Neuronal stem cell (in vitro differentiated cells): ENCODE measurements at regions not wholly inside any gene's neighbourhood (a gene's known extent, or its start where the extent isn't known, plus 50 kb on each side); places are given as distances from the start of the nearest gene placed in this dataset.
A peak's percentile ranks its signal among the peaks of the same experiment; 100 is the strongest.

Experiments used
- DNase-seq: peaks from one replicate; pipeline ENCODE4 v3.0.0-alpha.2; 2013; ENCODE audit warnings: low spot score
- H2AFZ ChIP-seq: one replicate; pipeline ENCODE4 v1.6.1; 2013; ENCODE audit warnings: mild to moderate bottlenecking, low read length, inconsistent platforms
- H2AK5ac ChIP-seq: 2 replicates; pipeline ENCODE4 v1.6.1; 2013; ENCODE audit warnings: low read depth, mild to moderate bottlenecking, inconsistent platforms, low read length, moderate library complexity, mixed read lengths
- H2BK120ac ChIP-seq: 2 replicates; pipeline ENCODE4 v1.6.1; 2013; ENCODE audit warnings: low read depth, mild to moderate bottlenecking, inconsistent platforms, low read length, moderate library complexity, mixed read lengths
- H2BK12ac ChIP-seq: one replicate; pipeline ENCODE4 v1.6.1; 2013; ENCODE audit warnings: low read length, inconsistent platforms
- H2BK15ac ChIP-seq: 2 replicates; pipeline ENCODE4 v1.6.1; 2013; ENCODE audit warnings: mild to moderate bottlenecking, low read length, inconsistent platforms, mixed read lengths
- H2BK5ac ChIP-seq: one replicate; pipeline ENCODE4 v1.6.1; 2013; ENCODE audit warnings: inconsistent platforms, mild to moderate bottlenecking, low read length, moderate library complexity
- H3K14ac ChIP-seq: one replicate; pipeline ENCODE4 v1.6.1; 2013; ENCODE audit warnings: low read length, inconsistent platforms
- H3K18ac ChIP-seq: 2 replicates; pipeline ENCODE4 v1.6.1; 2013; ENCODE audit warnings: low read length, inconsistent platforms
- H3K23ac ChIP-seq: 2 replicates; pipeline ENCODE4 v1.6.1; 2013; ENCODE audit warnings: low read depth, mild to moderate bottlenecking, mixed read lengths, low read length, inconsistent platforms; ENCODE audit not compliant: poor library complexity
- H3K27ac ChIP-seq: replicated peaks from 3 replicates; pipeline ENCODE4 v1.5.1; 2013; ENCODE audit warnings: low read length, inconsistent platforms
- H3K27me3 ChIP-seq, 3 experiments: 2 replicates each; pipeline ENCODE4 v1.6.1; 2013; ENCODE audit warnings: low read length in 3 of 3, mild to moderate bottlenecking in 2 of 3, inconsistent platforms in 1 of 3, low read depth in 1 of 3, mixed read lengths in 1 of 3, moderate library complexity in 1 of 3; ENCODE audit not compliant: control insufficient read depth in 3 of 3, insufficient read depth in 3 of 3
- H3K36me3 ChIP-seq, 2 donors: replicated peaks in 1 of 2; 2 replicates each; pipeline ENCODE4 v1.6.1; 2013; ENCODE audit warnings: low read length in 2 of 2; ENCODE audit not compliant: control insufficient read depth in 2 of 2, insufficient read depth in 2 of 2
- H3K4ac ChIP-seq: 2 replicates; pipeline ENCODE4 v1.6.1; 2013; ENCODE audit warnings: inconsistent platforms, mild to moderate bottlenecking, low read length, moderate library complexity
- H3K4me1 ChIP-seq, 2 donors: 1 replicate in 1 of 2; 2 replicates in 1 of 2; pipeline ENCODE4 v1.6.1; 2013; ENCODE audit warnings: low read length in 2 of 2, low read depth in 1 of 2; ENCODE audit not compliant: control insufficient read depth in 2 of 2, insufficient read depth in 1 of 2
- H3K4me2 ChIP-seq: one replicate; pipeline ENCODE4 v1.6.1; 2013; ENCODE audit warnings: mild to moderate bottlenecking, low read length, inconsistent platforms; ENCODE audit not compliant: insufficient read depth, poor library complexity, severe bottlenecking
- H3K4me3 ChIP-seq, 2 donors: 2 replicates each; pipeline ENCODE4 v1.5.1; 2013; ENCODE audit warnings: low read length in 2 of 2, mild to moderate bottlenecking in 2 of 2, inconsistent platforms in 1 of 2, moderate library complexity in 1 of 2
- H3K79me1 ChIP-seq: one replicate; pipeline ENCODE4 v1.6.1; 2013; ENCODE audit warnings: low read depth, mild to moderate bottlenecking, inconsistent platforms, low read length, moderate library complexity
- H3K9ac ChIP-seq: one replicate; pipeline ENCODE4 v1.6.1; 2013; ENCODE audit warnings: mild to moderate bottlenecking, low read depth, low read length, inconsistent platforms; ENCODE audit not compliant: poor library complexity
- H3K9me3 ChIP-seq, 2 donors: replicated peaks in 1 of 2; 2 replicates each; pipeline versions ENCODE3 to v1.6.1; 2013; ENCODE audit warnings: low read length in 2 of 2, mild to moderate bottlenecking in 2 of 2, inconsistent platforms in 1 of 2, low read depth in 1 of 2, mixed read lengths in 1 of 2, moderate library complexity in 1 of 2; ENCODE audit not compliant: control insufficient read depth in 2 of 2, insufficient read depth in 1 of 2
- H4K8ac ChIP-seq: one replicate; pipeline ENCODE4 v1.6.1; 2013; ENCODE audit warnings: low read depth, mild to moderate bottlenecking, inconsistent platforms, low read length, moderate library complexity
- H4K91ac ChIP-seq: one replicate; pipeline ENCODE4 v1.6.1; 2013; ENCODE audit warnings: low read length, low read depth, mild to moderate bottlenecking, inconsistent platforms; ENCODE audit not compliant: poor library complexity
- WGBS, 2 donors: extraction: QIAGEN DNeasy Blood & Tissue Kit; methylation state at CpG; one replicate each; pipeline ENCODE4 v1.1.7; 2013; ENCODE audit warnings: missing lambda C conversion rate in 2 of 2, mixed read lengths in 1 of 2; ENCODE audit not compliant: insufficient read length in 2 of 2, insufficient replicate concordance in 1 of 2; ENCODE audit errors: extremely low coverage in 2 of 2; 5-methylcytosine and 5-hydroxymethylcytosine counted together

DNA sequence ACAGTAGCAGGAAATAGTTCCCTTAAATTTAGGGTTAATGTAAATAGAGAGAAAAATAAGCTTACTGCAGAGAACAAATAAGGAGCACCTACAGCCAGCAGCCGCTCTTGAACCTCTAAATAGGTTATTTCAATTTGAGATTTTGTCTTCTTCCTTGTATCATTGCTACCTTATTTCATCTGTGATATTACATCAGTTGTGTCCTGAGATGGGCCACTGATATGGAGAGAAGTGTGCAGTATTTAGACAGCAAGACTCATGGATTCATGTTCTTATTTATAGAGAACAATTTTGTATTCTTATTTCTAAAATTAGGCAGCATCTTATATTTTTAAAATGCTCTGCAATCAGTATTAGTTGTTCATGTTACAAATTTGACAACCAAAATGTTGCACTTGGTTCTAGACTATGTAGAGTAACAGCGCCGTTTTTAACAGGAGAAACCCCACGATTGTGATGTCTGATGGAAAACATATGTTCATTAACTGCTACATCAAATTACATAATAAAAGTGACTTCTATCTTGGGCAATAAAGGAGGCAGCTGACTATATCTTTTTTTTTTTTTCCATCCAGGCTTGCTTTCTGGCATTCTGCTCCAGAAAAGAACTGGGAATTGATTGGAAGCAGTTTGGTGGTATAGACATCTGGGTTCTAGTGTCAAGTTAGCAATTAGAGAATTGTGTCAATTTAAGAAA lies 117.9 kb downstream of the CAND1 start:
- Histone ChIP-seq H4K8ac (no peak overlapping the region), H3K79me1 (no peaks in the 10 kb centered on the region), H3K4me3 (no peak overlapping the region), H2BK120ac (no peak overlapping the region), H3K36me3 (no peaks in the 10 kb centered on the region), H3K27ac (no peak overlapping the region), H2AK5ac (no peak overlapping the region), H3K4me1 (peaks cover 0 to 4% of the 10 kb centered on the region in 2 donors), H3K4ac (no peak overlapping the region), H3K14ac (no peak overlapping the region), H3K27me3 (no peaks in the 10 kb centered on the region), H2BK15ac (no peak overlapping the region), H3K9me3 (no peaks in the 10 kb centered on the region), H3K23ac (no peak overlapping the region), H3K9ac (no peak overlapping the region), H4K91ac (no peak overlapping the region), H2AFZ (no peak overlapping the region), H2BK12ac (no peak overlapping the region), H3K18ac (no peak overlapping the region), H3K4me2 (no peak overlapping the region), H2BK5ac (no peak overlapping the region)
- WGBS, 2 donors: no CpG with 5 or more reads among the region's 4 CpGs
- no peak for DNase-seq

- WGBS, 2 donors: no CpG with 5 or more reads among the region's 3 CpGs
- DNase-seq: no peak
Measured at GRCh38 chr12:67388331-67389138, 119.4 kb downstream of the CAND1 start.

GRCh38 chr12:67390273-67390672 lies 121.1 kb downstream of the CAND1 start:
- Histone ChIP-seq H3K4me3 (no peak overlapping the region), H2AK5ac (no peak overlapping the region), H4K91ac (no peak overlapping the region), H3K18ac (no peak overlapping the region), H3K23ac (no peak overlapping the region), H2BK15ac (no peak overlapping the region), H3K9me3 (no peaks in the 10 kb centered on the region), H3K27ac (no peak overlapping the region), H2BK5ac (no peak overlapping the region), H2AFZ (no peak overlapping the region), H3K14ac (no peak overlapping the region), H2BK12ac (no peak overlapping the region), H3K4ac (no peak overlapping the region), H3K36me3 (no peaks in the 10 kb centered on the region), H4K8ac (no peak overlapping the region), H3K27me3 (no peaks in the 10 kb centered on the region), H2BK120ac (no peak overlapping the region), H3K4me1 (peaks cover 1 to 4% of the 10 kb centered on the region in 2 donors), H3K4me2 (no peak overlapping the region), H3K9ac (no peak overlapping the region), H3K79me1 (no peaks in the 10 kb centered on the region)
- no peak for DNase-seq
- WGBS, 2 donors: no CpG with 5 or more reads among the region's 4 CpGs

More at GRCh38 chr12:67388331-67389138, 119.4 kb downstream of the CAND1 start:
- Histone ChIP-seq H3K4me3 (no peak overlapping the region), H3K9ac (no peak overlapping the region), H3K4me2 (no peak overlapping the region), H2AK5ac (no peak overlapping the region), H3K23ac (no peak overlapping the region), H3K18ac (no peak overlapping the region), H2BK15ac (no peak overlapping the region), H4K8ac (no peak overlapping the region), H3K4me1 (peaks cover 0 to 4% of the 10 kb centered on the region in 2 donors), H3K4ac (no peak overlapping the region), H4K91ac (no peak overlapping the region), H2BK120ac (no peak overlapping the region), H3K9me3 (no peaks in the 10 kb centered on the region), H3K36me3 (no peaks in the 10 kb centered on the region), H3K14ac (no peak overlapping the region), H3K79me1 (no peaks in the 10 kb centered on the region), H3K27ac (no peak overlapping the region), H2BK5ac (no peak overlapping the region), H2AFZ (peak overlapping the region; percentile 56), H2BK12ac (no peak overlapping the region), H3K27me3 (no peaks in the 10 kb centered on the region)

DNA sequence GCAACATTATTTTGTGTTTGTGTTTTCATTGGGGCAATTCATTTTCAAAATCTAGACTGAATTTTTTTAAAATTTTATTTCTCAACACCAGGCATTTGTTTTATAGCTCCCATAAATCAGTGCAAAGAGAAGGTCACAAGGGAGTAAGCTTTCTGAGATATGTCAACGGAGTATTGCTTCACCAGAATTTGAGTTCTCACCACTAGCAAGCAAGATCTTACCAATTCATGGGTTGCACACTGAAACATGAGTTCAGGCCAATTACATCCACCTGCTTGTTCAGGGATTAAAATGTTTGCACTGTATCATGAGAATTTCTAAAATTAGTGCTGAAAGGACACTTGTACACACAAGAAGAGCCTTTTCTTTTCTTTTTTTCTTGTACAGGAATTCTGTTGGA lies 121.9 kb downstream of the CAND1 start:
- Histone ChIP-seq H3K4me3 (no peak overlapping the region), H3K27me3 (no peaks in the 10 kb centered on the region), H2AFZ (no peak overlapping the region), H2BK120ac (no peak overlapping the region), H3K14ac (no peak overlapping the region), H3K4ac (no peak overlapping the region), H4K91ac (no peak overlapping the region), H3K4me2 (no peak overlapping the region), H4K8ac (no peak overlapping the region), H2BK15ac (no peak overlapping the region), H2BK12ac (no peak overlapping the region), H3K9me3 (no peaks in the 10 kb centered on the region), H2AK5ac (no peak overlapping the region), H3K36me3 (no peaks in the 10 kb centered on the region), H2BK5ac (no peak overlapping the region), H3K79me1 (no peaks in the 10 kb centered on the region), H3K23ac (no peak overlapping the region), H3K4me1 (peaks cover 1 to 4% of the 10 kb centered on the region in 2 donors), H3K18ac (no peak overlapping the region), H3K9ac (no peak overlapping the region), H3K27ac (no peak overlapping the region)
- no peak for DNase-seq
- no CpG with 5 or more reads among the region's 1 CpG for WGBS, 2 donors
